Activated CD8-positive, alpha-beta memory T cell treated with anti-CD3 and anti-CD28 coated beads for 24 hours (primary cell): ENCODE measurements at regions not wholly inside any gene's neighbourhood (a gene's known extent, or its start where the extent isn't known, plus 50 kb on each side); places are given as distances from the start of the nearest gene placed in this dataset.

Experiments used
- DNase-seq: peaks from one replicate; pipeline ENCODE4 v3.0.0-alpha.2; 2020

- DNase-seq, result no peak
Observed at GRCh38 chr4:181647396-181648147, 595.6 kb upstream of the TENM3 start.

- DNase-seq, result no peak
Observed at GRCh38 chr4:181650033-181650825, 593.0 kb upstream of the TENM3 start.

- DNase-seq, result no peak
Observed at GRCh38 chr4:181656748-181657147, 586.5 kb upstream of the TENM3 start.

GRCh38 chr4:181659202-181659601 lies 584.0 kb upstream of the TENM3 start:
- no peak for DNase-seq

GRCh38 chr4:181659876-181660275 lies 583.3 kb upstream of the TENM3 start:
- no peak for DNase-seq

GRCh38 chr4:181661090-181661489 lies 582.1 kb upstream of the TENM3 start:
- DNase-seq, result no peak

GRCh38 chr4:181661923-181662322 lies 581.3 kb upstream of the TENM3 start:
- no peak for DNase-seq

GRCh38 chr4:181662383-181662782 lies 580.8 kb upstream of the TENM3 start:
- DNase-seq, result no peak

GRCh38 chr4:181670506-181670905 lies 572.7 kb upstream of the TENM3 start:
- no peak for DNase-seq

GRCh38 chr4:181671672-181672071 lies 571.5 kb upstream of the TENM3 start:
- DNase-seq, result no peak

- DNase-seq, result no peak
Observed at GRCh38 chr4:181672751-181673150, 570.5 kb upstream of the TENM3 start.

GRCh38 chr4:181674315-181674875 lies 568.8 kb upstream of the TENM3 start:
- no peak for DNase-seq

GRCh38 chr4:181676546-181676945 lies 566.7 kb upstream of the TENM3 start:
- DNase-seq, result no peak

- no peak for DNase-seq
Observed at GRCh38 chr4:181677201-181677600, 566.0 kb upstream of the TENM3 start.

- no peak for DNase-seq
Observed at GRCh38 chr4:181677621-181678020, 565.6 kb upstream of the TENM3 start.

- no peak for DNase-seq
Observed at GRCh38 chr4:181679754-181680153, 563.4 kb upstream of the TENM3 start.

GRCh38 chr4:181682367-181683047 lies 560.7 kb upstream of the TENM3 start:
- no peak for DNase-seq

GRCh38 chr4:181684310-181684709 lies 558.9 kb upstream of the TENM3 start:
- DNase-seq, result no peak

GRCh38 chr4:181685461-181685860 lies 557.7 kb upstream of the TENM3 start:
- no peak for DNase-seq

GRCh38 chr4:181685911-181686310 lies 557.3 kb upstream of the TENM3 start:
- DNase-seq, result no peak

- DNase-seq, result no peak
Observed at GRCh38 chr4:181687116-181687515, 556.1 kb upstream of the TENM3 start.

GRCh38 chr4:181688432-181688831 lies 554.8 kb upstream of the TENM3 start:
- DNase-seq, result no peak

GRCh38 chr4:181688872-181689271 lies 554.3 kb upstream of the TENM3 start:
- DNase-seq, result no peak
